Panc1 (cell line): ENCODE measurements at regions not wholly inside any gene's neighbourhood (a gene's known extent, or its start where the extent isn't known, plus 50 kb on each side); places are given as distances from the start of the nearest gene placed in this dataset.

Experiments used
- ATAC-seq: fragments of 200-7000 bp; cut with Tn5 transposase; 2 replicates; pipeline ENCODE4 v1.9.1; 2020; ENCODE audit warnings: mild to moderate bottlenecking, moderate library complexity
- BruUV-seq: library from RNA; stranded (reverse); fragments of 400-500 nt; replicated peaks from 2 replicates; lab custom pipeline; 2021; lab: Mats Ljungman, UMichigan
- CTCF ChIA-PET: fragments of 300-600 bp; sonication (Branson Sonifier 250); formaldehyde crosslinking; loops from one replicate; lab custom pipeline; 2022; ENCODE audit warnings: antibody characterized with exemption; lab: Charles Lee
- POLR2A ChIA-PET: fragments of 300-600 bp; sonication (Branson Sonifier 250); formaldehyde crosslinking; loops from one replicate; lab custom pipeline; 2022; ENCODE audit warnings: antibody characterized with exemption; lab: Charles Lee
- DNase-seq: peaks from one replicate; pipeline ENCODE4 v3.0.0-alpha.2; 2010; ENCODE audit warnings: low read depth, low spot score
- H3K27ac ChIP-seq: 2 replicates; pipeline ENCODE4 v1.5.1; 2011; ENCODE audit warnings: mild to moderate bottlenecking, low read length, inconsistent platforms
- H3K27me3 ChIP-seq: fragments of 200-500 bp; sonication (Bioruptor generic); 2 replicates; pipeline ENCODE4 v1.6.0; 2014; ENCODE audit warnings: low read length, inconsistent platforms; ENCODE audit not compliant: control insufficient read depth, insufficient read depth
- H3K36me3 ChIP-seq: fragments of 200-500 bp; sonication (Bioruptor generic); 2 replicates; pipeline ENCODE4 v1.5.1; 2014; ENCODE audit warnings: inconsistent platforms, mild to moderate bottlenecking, low read length, moderate library complexity; ENCODE audit not compliant: control insufficient read depth, insufficient read depth
- H3K4me1 ChIP-seq: 2 replicates; pipeline ENCODE4 v1.5.1; 2011; ENCODE audit warnings: inconsistent platforms, mild to moderate bottlenecking, low read length, moderate library complexity; ENCODE audit not compliant: control insufficient read depth, insufficient read depth
- H3K4me3 ChIP-seq, 2 experiments: 2 replicates each; pipeline ENCODE4 v1.5.1; 2011 to 2012; ENCODE audit warnings: low read depth in 2 of 2, low read length in 2 of 2, mild to moderate bottlenecking in 2 of 2, inconsistent platforms in 1 of 2, moderate library complexity in 1 of 2
- H3K9me3 ChIP-seq: fragments of 200-500 bp; sonication (Bioruptor generic); 2 replicates; pipeline ENCODE4 v1.5.1; 2014; ENCODE audit warnings: low read depth, mild to moderate bottlenecking, inconsistent platforms, low read length, moderate library complexity; ENCODE audit not compliant: control insufficient read depth, insufficient read depth
- POLR2AphosphoS5 ChIP-seq: IDR thresholded peaks from 2 replicates; pipeline ENCODE4 v1.6.1; 2012; ENCODE audit warnings: mild to moderate bottlenecking, low read depth, low read length, moderate library complexity
- SIN3A ChIP-seq: IDR thresholded peaks from 2 replicates; pipeline ENCODE4 v1.6.1; 2012; ENCODE audit warnings: low read depth, mild to moderate bottlenecking, low read length, moderate library complexity, borderline replicate concordance; ENCODE audit not compliant: insufficient read depth
- TCF7L2 ChIP-seq: IDR thresholded peaks from 2 replicates; pipeline ENCODE4 v1.6.1; 2011; ENCODE audit warnings: mild to moderate bottlenecking, low read depth, low read length, inconsistent platforms
- in situ Hi-C: cut with HindIII; loops from 2 replicates; pipeline ENCODE4 v1.10.0; 2016; ENCODE audit warnings: low sequenced_read_pairs, low pct_unique_long_range_greater_than_20kb
- intact Hi-C: fragments of 100-400 bp; cut with micrococcal nuclease; formaldehyde crosslinking; loops from one replicate; pipeline ENCODE4 v1.10.0; 2022; ENCODE audit not compliant: unreplicated experiment
- TF ChIP-seq, protein P1 (sequence below): fragments of 450-650 bp; IDR thresholded peaks from 2 replicates; pipeline ENCODE4 v1.5.1; 2017; ENCODE audit warnings: mild to moderate bottlenecking
- TF ChIP-seq, protein P2 (sequence below), 2 experiments: IDR thresholded peaks; 2 replicates each; pipeline ENCODE4 v1.6.1; 2011 to 2012; ENCODE audit warnings: low read depth in 2 of 2, control low read depth in 1 of 2, low read length in 1 of 2, mild to moderate bottlenecking in 1 of 2, moderate library complexity in 1 of 2; ENCODE audit not compliant: insufficient read depth in 1 of 2

DNA sequence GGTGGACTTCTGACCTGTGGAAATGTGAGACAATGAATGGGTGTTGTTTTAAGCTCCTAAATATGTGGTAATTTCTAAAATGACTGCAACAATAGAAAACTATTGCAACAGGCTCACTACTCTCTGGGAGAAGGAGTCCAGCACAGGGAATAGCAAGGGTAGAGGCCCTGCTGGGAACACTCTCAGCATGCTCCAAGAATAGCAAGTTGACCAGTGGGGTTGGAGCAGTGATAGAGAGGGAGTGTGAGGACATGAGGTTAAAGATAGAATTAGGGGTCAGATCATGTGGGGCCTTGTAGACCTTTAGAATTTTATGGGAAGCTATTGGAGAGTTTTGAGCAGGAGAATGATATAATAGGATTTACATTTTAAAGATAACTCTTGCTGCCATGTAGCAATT, 346.7 kb upstream of the CCDC196 start:
- ATAC-seq: no peak
- Histone ChIP-seq H3K27ac (no peak overlapping the region), H3K4me3 (no peak overlapping the region), H3K9me3 (no peaks in the 10 kb centered on the region), H3K27me3 (no peaks in the 10 kb centered on the region), H3K4me1 (no peaks in the 10 kb centered on the region), H3K36me3 (no peaks in the 10 kb centered on the region)
- CTCF ChIA-PET: no interaction called here
- DNase-seq: no peak
- in situ Hi-C loops: no loop called here
- TF ChIP-seq, protein P1, sequence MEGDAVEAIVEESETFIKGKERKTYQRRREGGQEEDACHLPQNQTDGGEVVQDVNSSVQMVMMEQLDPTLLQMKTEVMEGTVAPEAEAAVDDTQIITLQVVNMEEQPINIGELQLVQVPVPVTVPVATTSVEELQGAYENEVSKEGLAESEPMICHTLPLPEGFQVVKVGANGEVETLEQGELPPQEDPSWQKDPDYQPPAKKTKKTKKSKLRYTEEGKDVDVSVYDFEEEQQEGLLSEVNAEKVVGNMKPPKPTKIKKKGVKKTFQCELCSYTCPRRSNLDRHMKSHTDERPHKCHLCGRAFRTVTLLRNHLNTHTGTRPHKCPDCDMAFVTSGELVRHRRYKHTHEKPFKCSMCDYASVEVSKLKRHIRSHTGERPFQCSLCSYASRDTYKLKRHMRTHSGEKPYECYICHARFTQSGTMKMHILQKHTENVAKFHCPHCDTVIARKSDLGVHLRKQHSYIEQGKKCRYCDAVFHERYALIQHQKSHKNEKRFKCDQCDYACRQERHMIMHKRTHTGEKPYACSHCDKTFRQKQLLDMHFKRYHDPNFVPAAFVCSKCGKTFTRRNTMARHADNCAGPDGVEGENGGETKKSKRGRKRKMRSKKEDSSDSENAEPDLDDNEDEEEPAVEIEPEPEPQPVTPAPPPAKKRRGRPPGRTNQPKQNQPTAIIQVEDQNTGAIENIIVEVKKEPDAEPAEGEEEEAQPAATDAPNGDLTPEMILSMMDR: no peak
- TF ChIP-seq, protein P2, sequence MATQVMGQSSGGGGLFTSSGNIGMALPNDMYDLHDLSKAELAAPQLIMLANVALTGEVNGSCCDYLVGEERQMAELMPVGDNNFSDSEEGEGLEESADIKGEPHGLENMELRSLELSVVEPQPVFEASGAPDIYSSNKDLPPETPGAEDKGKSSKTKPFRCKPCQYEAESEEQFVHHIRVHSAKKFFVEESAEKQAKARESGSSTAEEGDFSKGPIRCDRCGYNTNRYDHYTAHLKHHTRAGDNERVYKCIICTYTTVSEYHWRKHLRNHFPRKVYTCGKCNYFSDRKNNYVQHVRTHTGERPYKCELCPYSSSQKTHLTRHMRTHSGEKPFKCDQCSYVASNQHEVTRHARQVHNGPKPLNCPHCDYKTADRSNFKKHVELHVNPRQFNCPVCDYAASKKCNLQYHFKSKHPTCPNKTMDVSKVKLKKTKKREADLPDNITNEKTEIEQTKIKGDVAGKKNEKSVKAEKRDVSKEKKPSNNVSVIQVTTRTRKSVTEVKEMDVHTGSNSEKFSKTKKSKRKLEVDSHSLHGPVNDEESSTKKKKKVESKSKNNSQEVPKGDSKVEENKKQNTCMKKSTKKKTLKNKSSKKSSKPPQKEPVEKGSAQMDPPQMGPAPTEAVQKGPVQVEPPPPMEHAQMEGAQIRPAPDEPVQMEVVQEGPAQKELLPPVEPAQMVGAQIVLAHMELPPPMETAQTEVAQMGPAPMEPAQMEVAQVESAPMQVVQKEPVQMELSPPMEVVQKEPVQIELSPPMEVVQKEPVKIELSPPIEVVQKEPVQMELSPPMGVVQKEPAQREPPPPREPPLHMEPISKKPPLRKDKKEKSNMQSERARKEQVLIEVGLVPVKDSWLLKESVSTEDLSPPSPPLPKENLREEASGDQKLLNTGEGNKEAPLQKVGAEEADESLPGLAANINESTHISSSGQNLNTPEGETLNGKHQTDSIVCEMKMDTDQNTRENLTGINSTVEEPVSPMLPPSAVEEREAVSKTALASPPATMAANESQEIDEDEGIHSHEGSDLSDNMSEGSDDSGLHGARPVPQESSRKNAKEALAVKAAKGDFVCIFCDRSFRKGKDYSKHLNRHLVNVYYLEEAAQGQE (IDR thresholded peaks at IDR 0.05; ENCODE audit: insufficient read depth in 1 of 2, low read depth in 2 of 2, low read length in 1 of 2): no peak
- TF ChIP-seq TCF7L2: no peak
- no peak for TF ChIP-seq SIN3A
- no peak for TF ChIP-seq POLR2AphosphoS5
- no TSS peak for BruUV-seq
- intact Hi-C loops: no loop called here
- POLR2A ChIA-PET: no interaction called here

- no peaks in the 10 kb centered on the region for H3K4me1 ChIP-seq
- H3K36me3 ChIP-seq: no peaks in the 10 kb centered on the region
- H3K9me3 ChIP-seq: no peaks in the 10 kb centered on the region
- in situ Hi-C loops: no loop called here
- no TSS peak for BruUV-seq
- no peak overlapping the region for H3K27ac ChIP-seq
- POLR2A ChIA-PET: no interaction called here
- DNase-seq (no peak), ATAC-seq (no peak)
- intact Hi-C loops: no loop called here
- TF ChIP-seq, protein P2 (IDR thresholded peaks at IDR 0.05; ENCODE audit: insufficient read depth in 1 of 2, low read depth in 2 of 2, low read length in 1 of 2): no peak
- TF ChIP-seq TCF7L2 (no peak), SIN3A (no peak), POLR2AphosphoS5 (no peak)
- TF ChIP-seq, protein P1: no peak
- CTCF ChIA-PET: no interaction called here
- no peaks in the 10 kb centered on the region for H3K27me3 ChIP-seq
- H3K4me3 ChIP-seq: no peak overlapping the region
These were observed 345.8 kb upstream of the CCDC196 start for GRCh38 chr14:66140213-66140918.
